ENCODE measurements at regions not wholly inside any gene's neighbourhood (a gene's known extent, or its start where the extent isn't known, plus 50 kb on each side); places are given as distances from the start of the nearest gene placed in this dataset.
"Not testable (repeated sequence)": the region's sequence is repeated elsewhere in the genome, so short reads cannot be mapped to it uniquely, and the experiment has no call there.

GRCh38 chr9:67711931-67712330 is 146.8 kb upstream of the ANKRD20A1 start:
- H3K27me3 ChIP-seq (ENCODE audit: control insufficient read depth, insufficient read depth, low read length); POLR2A ChIA-PET (ENCODE audit: unreplicated experiment); H3K79me1 ChIP-seq (ENCODE audit: low read depth in 1 of 2, low read length in 2 of 2); in situ Hi-C loops (cut with MboI; ENCODE audit: low sequenced_read_pairs); CTCF ChIA-PET; H3K4ac ChIP-seq (ENCODE audit: low read depth, low read length); H3K56ac ChIP-seq (ENCODE audit: extremely low read depth, insufficient read depth, low read length); H3K9ac ChIP-seq (ENCODE audit: low read depth, low read length); H3K9me3 ChIP-seq (ENCODE audit: control insufficient read depth, insufficient read depth, low read length); H4K8ac ChIP-seq (ENCODE audit: low read depth in 2 of 2, low read length in 2 of 2); H2AFZ ChIP-seq (replicated peaks; ENCODE audit: low read length, poor library complexity); H3K4me3 ChIP-seq (ENCODE audit: insufficient read depth, low read depth, low read length); H3K18ac ChIP-seq (ENCODE audit: low read depth, low read length); H2BK20ac ChIP-seq (ENCODE audit: low read depth, low read length); H2BK15ac ChIP-seq (ENCODE audit: low read depth, low read length); intact Hi-C loops (cut with micrococcal nuclease); H3K27ac ChIP-seq (ENCODE audit: insufficient read depth, low read length); H4K5ac ChIP-seq (ENCODE audit: low read depth, low read length); H2BK5ac ChIP-seq (ENCODE audit: low read depth, low read length, poor library complexity, severe bottlenecking); H3K4me2 ChIP-seq (ENCODE audit: low read depth, low read length); H3K23ac ChIP-seq (ENCODE audit: low read depth, low read length); H2BK120ac ChIP-seq (ENCODE audit: low read depth, low read length); H3K14ac ChIP-seq (replicated peaks; ENCODE audit: low read depth, low read length); ATAC-seq (ENCODE audit: low read depth); H4K91ac ChIP-seq (ENCODE audit: insufficient read depth, low read depth, low read length); H2AK9ac ChIP-seq (replicated peaks; ENCODE audit: low read depth, low read length, poor library complexity); H3K36me3 ChIP-seq (ENCODE audit: control insufficient read depth, insufficient read depth, low read length); dilution Hi-C loops (cut with HindIII; ENCODE audit: low sequenced_read_pairs, unreplicated experiment); H3K4me1 ChIP-seq (ENCODE audit: control insufficient read depth, insufficient read depth, low read length); BruUV-seq (replicated peaks); H4K20me1 ChIP-seq (ENCODE audit: insufficient read depth, low read length); DNase-seq; H2AK5ac ChIP-seq (ENCODE audit: low read depth, low read length); H3K9me1 ChIP-seq (ENCODE audit: insufficient read depth, low read length): not testable (repeated sequence)
- no CpG with 5 or more reads among the region's 10 CpGs for WGBS, 2 experiments (ENCODE audit: extremely low coverage in 2 of 2, insufficient read length in 1 of 2)

GRCh38 chr9:67712956-67713355 is 145.8 kb upstream of the ANKRD20A1 start:
- H4K8ac ChIP-seq (ENCODE audit: low read depth in 2 of 2, low read length in 2 of 2); BruUV-seq (replicated peaks); H3K14ac ChIP-seq (replicated peaks; ENCODE audit: low read depth, low read length); H3K4me3 ChIP-seq (ENCODE audit: insufficient read depth, low read depth, low read length); H2BK120ac ChIP-seq (ENCODE audit: low read depth, low read length); ATAC-seq (ENCODE audit: low read depth); H2BK20ac ChIP-seq (ENCODE audit: low read depth, low read length); H2BK5ac ChIP-seq (ENCODE audit: low read depth, low read length, poor library complexity, severe bottlenecking); H3K4me1 ChIP-seq (ENCODE audit: control insufficient read depth, insufficient read depth, low read length); intact Hi-C loops (cut with micrococcal nuclease); H3K9me3 ChIP-seq (ENCODE audit: control insufficient read depth, insufficient read depth, low read length); H4K5ac ChIP-seq (ENCODE audit: low read depth, low read length); H3K4me2 ChIP-seq (ENCODE audit: low read depth, low read length); H2AFZ ChIP-seq (replicated peaks; ENCODE audit: low read length, poor library complexity); DNase-seq; H2AK5ac ChIP-seq (ENCODE audit: low read depth, low read length); POLR2A ChIA-PET (ENCODE audit: unreplicated experiment); H3K79me1 ChIP-seq (ENCODE audit: low read depth in 1 of 2, low read length in 2 of 2); H3K56ac ChIP-seq (ENCODE audit: extremely low read depth, insufficient read depth, low read length); dilution Hi-C loops (cut with HindIII; ENCODE audit: low sequenced_read_pairs, unreplicated experiment); H3K4ac ChIP-seq (ENCODE audit: low read depth, low read length); H2AK9ac ChIP-seq (replicated peaks; ENCODE audit: low read depth, low read length, poor library complexity); H3K36me3 ChIP-seq (ENCODE audit: control insufficient read depth, insufficient read depth, low read length); H4K91ac ChIP-seq (ENCODE audit: insufficient read depth, low read depth, low read length); H4K20me1 ChIP-seq (ENCODE audit: insufficient read depth, low read length); H3K23ac ChIP-seq (ENCODE audit: low read depth, low read length); H3K9me1 ChIP-seq (ENCODE audit: insufficient read depth, low read length); H3K9ac ChIP-seq (ENCODE audit: low read depth, low read length); H3K18ac ChIP-seq (ENCODE audit: low read depth, low read length); H3K27me3 ChIP-seq (ENCODE audit: control insufficient read depth, insufficient read depth, low read length); H3K27ac ChIP-seq (ENCODE audit: insufficient read depth, low read length); in situ Hi-C loops (cut with MboI; ENCODE audit: low sequenced_read_pairs); H2BK15ac ChIP-seq (ENCODE audit: low read depth, low read length); CTCF ChIA-PET: not testable (repeated sequence)
- WGBS, 2 experiments (ENCODE audit: extremely low coverage in 2 of 2, insufficient read length in 1 of 2): no CpG with 5 or more reads among the region's 9 CpGs

All from IMR-90 (cell line).